T-cell (primary cell): ENCODE measurements at regions not wholly inside any gene's neighbourhood (a gene's known extent, or its start where the extent isn't known, plus 50 kb on each side); places are given as distances from the start of the nearest gene placed in this dataset.

Experiments used
- ATAC-seq, 4 experiments: fragments of 200-7000 bp in 3 of 4; fragments of 150-1000 bp in 1 of 4; cut with Tn5 transposase; replicated peaks in 1 of 4; 1 replicate in 3 of 4; 2 replicates in 1 of 4; pipeline ENCODE4 v1.10.0; 2021; ENCODE audit warnings: moderate library complexity in 3 of 4, mild to moderate bottlenecking in 2 of 4, moderate number of reproducible peaks in 1 of 4
- CTCF ChIA-PET, 2 donors: fragments of 300-600 bp; sonication (Branson Sonifier 250); formaldehyde crosslinking; loops; one replicate each; lab custom pipeline; 2022; ENCODE audit warnings: antibody characterized with exemption in 2 of 2; lab: Charles Lee
- POLR2A ChIA-PET, 2 donors: fragments of 300-600 bp; sonication (Branson Sonifier 250); formaldehyde crosslinking; loops; one replicate each; lab custom pipeline; 2022; ENCODE audit warnings: antibody characterized with exemption in 2 of 2; lab: Charles Lee
- DNase-seq, 35 experiments: peaks; one replicate each; pipeline versions ENCODE4 v3.0.0 to v3.0.0-alpha.2; 2013 to 2023
- H3K27ac ChIP-seq: one replicate; pipeline ENCODE4 v1.5.1; 2013; ENCODE audit warnings: low read length
- H3K27me3 ChIP-seq, 2 experiments: replicated peaks in 1 of 2; 1 replicate in 1 of 2; 2 replicates in 1 of 2; pipeline versions ENCODE4 v1.6.1 to v1.7.0; 2013; ENCODE audit warnings: low read length in 1 of 2, mixed read lengths in 1 of 2; ENCODE audit not compliant: control insufficient read depth in 2 of 2, insufficient read depth in 2 of 2; ENCODE audit errors: extremely low read depth in 1 of 2
- H3K36me3 ChIP-seq, 2 donors: 1 replicate in 1 of 2; 2 replicates in 1 of 2; pipeline versions ENCODE4 v1.6.1 to v1.7.0; 2013; ENCODE audit warnings: low read length in 1 of 2; ENCODE audit not compliant: control insufficient read depth in 2 of 2, insufficient read depth in 1 of 2; ENCODE audit errors: extremely low read depth in 1 of 2
- H3K4me1 ChIP-seq, 2 experiments: 1 replicate in 1 of 2; 2 replicates in 1 of 2; pipeline versions ENCODE4 v1.6.1 to v1.7.0; 2013; ENCODE audit warnings: low read length in 2 of 2, mixed read lengths in 1 of 2; ENCODE audit not compliant: insufficient read depth in 2 of 2, control insufficient read depth in 1 of 2; ENCODE audit errors: extremely low read depth in 1 of 2
- H3K4me3 ChIP-seq, 2 donors: 1 replicate in 1 of 2; 2 replicates in 1 of 2; pipeline versions ENCODE4 v1.5.1 to v1.7.0; 2013; ENCODE audit warnings: mild to moderate bottlenecking in 2 of 2, low read length in 1 of 2, moderate library complexity in 1 of 2; ENCODE audit not compliant: control insufficient read depth in 1 of 2; ENCODE audit errors: extremely low read depth in 1 of 2
- H3K9me3 ChIP-seq: 2 replicates; pipeline ENCODE4 v1.7.0; 2013
- H3K27ac Mint-ChIP-seq, 2 donors: one replicate each; pipeline ENCODE4 v1.8.0; 2020 to 2021; ENCODE audit warnings: mild to moderate bottlenecking in 2 of 2, mixed read lengths in 2 of 2
- H3K27me3 Mint-ChIP-seq, 2 donors: one replicate each; pipeline ENCODE4 v1.8.0; 2021 to 2022; ENCODE audit warnings: mixed read lengths in 2 of 2
- H3K36me3 Mint-ChIP-seq: one replicate; pipeline ENCODE4 v1.8.0; 2021; ENCODE audit warnings: mixed read lengths
- H3K4me1 Mint-ChIP-seq, 3 donors: one replicate each; pipeline ENCODE4 v1.8.0; 2020 to 2022; ENCODE audit warnings: mixed read lengths in 3 of 3, mild to moderate bottlenecking in 1 of 3
- H3K4me3 Mint-ChIP-seq, 3 donors: one replicate each; pipeline ENCODE4 v1.8.0; 2020 to 2022; ENCODE audit warnings: mild to moderate bottlenecking in 3 of 3, mixed read lengths in 3 of 3, moderate library complexity in 3 of 3
- H3K9me3 Mint-ChIP-seq, 3 donors: one replicate each; pipeline ENCODE4 v1.8.0; 2020 to 2022; ENCODE audit warnings: mixed read lengths in 3 of 3
- WGBS: methylation state at CpG from one replicate; pipeline ENCODE4 v1.1.5; 2013; ENCODE audit warnings: missing lambda C conversion rate; ENCODE audit not compliant: insufficient coverage; 5-methylcytosine and 5-hydroxymethylcytosine counted together

GRCh38 chr3:118842147-118842863, 192.3 kb downstream of the IGSF11 start:
- no peaks in the 10 kb centered on the region for H3K36me3 ChIP-seq
- H3K4me3 ChIP-seq = no peak overlapping the region
- CTCF ChIA-PET = no interaction called here
- Mint-ChIP-seq H3K27ac (no peak overlapping the region), H3K4me3 (no peak overlapping the region), H3K9me3 (peaks cover 15 to 49% (median 27%) of the 10 kb centered on the region in 3 donors), H3K4me1 (no peaks in the 10 kb centered on the region), H3K36me3 (peaks cover 3% of the 10 kb centered on the region), H3K27me3 (no peaks in the 10 kb centered on the region)
- no peaks in the 10 kb centered on the region for H3K4me1 ChIP-seq
- peaks cover 0 to 4% of the 10 kb centered on the region in 2 experiments for H3K27me3 ChIP-seq
- H3K9me3 ChIP-seq = no peaks in the 10 kb centered on the region
- H3K27ac ChIP-seq = no peak overlapping the region
- DNase-seq (no peak), ATAC-seq (no peak)
- 90% methylated on average over 5 of the region's 7 CpGs for WGBS
- POLR2A ChIA-PET = interaction anchor here in 1 of 2 donors (0.6 kb wide), 1 partner anchor 942 kb away, joined by 3 read pairs; no protein-coding TSS in a partner anchor

- DNase-seq (no peak), ATAC-seq (no peak)
- Mint-ChIP-seq H3K27me3 (peaks cover 0 to 5% of the 10 kb centered on the region in 2 donors), H3K4me3 (no peak overlapping the region), H3K4me1 (no peaks in the 10 kb centered on the region), H3K36me3 (no peaks in the 10 kb centered on the region), H3K27ac (no peak overlapping the region), H3K9me3 (peaks cover 5 to 37% (median 19%) of the 10 kb centered on the region in 3 donors)
- H3K4me3 ChIP-seq = no peak overlapping the region
- POLR2A ChIA-PET = no interaction called here
- H3K27me3 ChIP-seq = no peaks in the 10 kb centered on the region
- CTCF ChIA-PET = no interaction called here
- 78% methylated on average over 7 of the region's 7 CpGs for WGBS
- no peaks in the 10 kb centered on the region for H3K4me1 ChIP-seq
- H3K9me3 ChIP-seq = no peaks in the 10 kb centered on the region
- H3K27ac ChIP-seq = no peak overlapping the region
- no peaks in the 10 kb centered on the region for H3K36me3 ChIP-seq
These were observed 188.5 kb downstream of the IGSF11 start for GRCh38 chr3:118846176-118846575.
